Globus pallidus (tissue), 1 donor: ENCODE measurements at regions not wholly inside any gene's neighbourhood (a gene's known extent, or its start where the extent isn't known, plus 50 kb on each side); places are given as distances from the start of the nearest gene placed in this dataset.
"Not testable (repeated sequence)": the region's sequence is repeated elsewhere in the genome, so short reads cannot be mapped to it uniquely, and the experiment has no call there.

Experiments used
- DNase-seq: peaks from one replicate; pipeline ENCODE4 v3.0.0-alpha.2; 2015; ENCODE audit warnings: low spot score

- no peak for DNase-seq
Observed at GRCh38 chr5:52255308-52255707, 532.4 kb upstream of the ITGA1 start.

DNA sequence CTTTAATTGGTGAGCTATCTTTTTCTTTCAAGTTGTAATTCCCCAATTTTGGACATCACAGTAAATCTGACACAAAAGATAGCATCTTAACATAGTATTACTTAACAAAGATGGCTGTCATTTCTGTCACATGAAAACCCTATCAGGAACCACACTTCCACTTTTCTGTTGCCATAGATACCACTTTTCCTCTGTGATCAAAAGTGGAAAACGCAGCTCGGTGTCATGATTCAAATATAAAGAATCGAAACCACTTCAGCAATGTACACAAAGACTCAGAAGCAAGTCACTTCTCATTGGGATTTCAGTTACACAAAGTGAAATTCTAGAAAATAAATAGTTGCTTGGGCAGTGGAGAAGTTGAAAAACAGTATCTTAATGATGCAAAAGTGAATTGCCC, 524.9 kb upstream of the ITGA1 start:
- no peak for DNase-seq

DNA sequence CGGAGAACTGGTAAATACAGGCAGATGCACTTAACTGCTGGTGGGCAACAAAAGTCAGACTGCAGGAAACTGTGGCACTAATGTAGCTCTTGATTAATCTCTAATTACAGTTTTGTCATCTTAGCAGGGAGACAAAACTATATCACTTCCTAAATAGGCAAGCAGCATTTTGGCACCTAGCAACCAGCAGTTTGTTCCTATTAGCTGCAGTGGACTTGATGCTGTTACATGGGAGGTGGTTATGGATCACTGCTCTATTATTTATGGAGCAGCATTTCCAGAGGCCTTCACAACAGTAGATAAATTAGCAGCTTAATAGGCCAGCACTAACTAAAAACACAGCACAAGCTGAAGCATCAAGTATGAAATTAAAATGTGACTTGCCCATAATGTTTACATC, 518.3 kb upstream of the ITGA1 start:
- DNase-seq: no peak

GRCh38 chr5:52269859-52270258, 517.9 kb upstream of the ITGA1 start:
- DNase-seq: peak; percentile 1

DNA sequence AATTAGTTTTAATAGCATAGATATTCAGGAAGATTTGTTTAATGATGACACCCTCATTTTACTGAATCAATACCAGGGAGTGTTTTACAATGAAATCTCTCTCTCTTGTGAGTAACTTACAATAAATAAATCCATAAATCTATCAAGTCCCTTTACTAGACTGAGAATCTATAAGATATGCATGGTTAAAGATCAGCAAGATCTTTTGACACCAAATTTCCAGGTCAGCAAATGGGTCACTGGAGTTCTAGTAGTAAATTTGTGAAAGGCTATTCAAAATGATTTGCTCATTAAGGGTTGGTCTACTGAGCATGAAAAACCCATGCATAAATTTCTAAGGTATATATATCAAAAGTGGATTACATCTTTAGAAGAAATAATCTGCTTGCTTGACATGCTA, 512.1 kb upstream of the ITGA1 start:
- DNase-seq: no peak

DNA sequence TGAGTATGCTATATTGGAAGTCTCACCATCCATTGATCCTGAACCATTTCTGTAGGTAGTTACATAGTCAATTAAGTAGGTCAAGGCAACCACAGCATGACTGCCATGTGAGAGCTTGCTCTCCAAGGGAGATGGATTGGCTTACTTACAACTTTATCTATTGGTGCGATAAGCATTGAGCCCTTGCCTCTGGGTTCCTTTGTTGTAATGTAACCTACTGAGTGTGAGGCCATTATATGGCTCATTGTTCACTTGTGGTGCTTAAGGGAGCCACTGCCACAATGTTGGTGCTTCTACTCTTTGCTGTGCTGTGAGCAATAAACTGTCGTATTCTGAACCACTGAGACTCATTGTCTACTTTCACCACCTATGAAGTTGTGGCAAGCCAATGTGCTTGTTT, 510.6 kb upstream of the ITGA1 start:
- DNase-seq: no peak

DNA sequence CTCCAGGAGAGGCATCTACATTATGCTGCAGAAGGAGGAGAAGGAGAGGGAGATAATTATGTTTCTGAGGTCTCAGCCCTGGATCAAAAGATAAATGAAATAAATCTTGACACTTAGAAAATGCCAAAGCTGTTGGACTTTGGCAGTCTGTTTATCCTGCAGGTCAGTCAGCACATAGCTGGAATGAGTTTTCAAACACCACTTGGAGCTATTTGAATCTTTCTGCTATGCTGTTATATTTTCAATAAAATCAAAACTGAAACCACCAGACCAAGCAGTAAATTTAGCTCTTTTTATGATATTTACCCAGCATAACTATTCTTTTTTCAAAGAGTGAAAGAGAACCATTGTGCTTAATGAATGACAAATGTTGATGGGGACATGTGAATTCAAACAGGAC, 505.1 kb upstream of the ITGA1 start:
- DNase-seq: no peak

DNA sequence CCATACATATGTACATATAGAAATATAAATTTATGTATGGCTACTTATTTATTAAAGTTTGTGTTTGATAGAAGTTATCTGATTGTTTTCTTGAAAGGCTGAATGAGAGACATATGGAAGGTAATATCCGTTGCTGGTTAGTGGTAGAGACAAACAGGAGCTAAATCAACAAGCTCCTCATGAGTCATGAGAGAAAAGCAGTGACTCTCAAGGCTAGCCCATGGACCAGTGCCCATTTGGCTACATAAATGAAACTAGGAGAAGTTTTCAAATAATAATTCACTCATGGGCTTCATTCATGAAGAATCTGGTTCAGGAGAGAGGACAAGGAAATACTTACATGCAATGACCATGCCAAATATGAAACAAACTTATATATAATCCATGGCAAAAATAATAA, 504.5 kb upstream of the ITGA1 start:
- DNase-seq: no peak

GRCh38 chr5:52300703-52301372, 486.9 kb upstream of the ITGA1 start:
- DNase-seq: no peak

- DNase-seq: not testable (repeated sequence)
Observed at GRCh38 chr5:52304816-52305215, 482.9 kb upstream of the ITGA1 start.

DNA sequence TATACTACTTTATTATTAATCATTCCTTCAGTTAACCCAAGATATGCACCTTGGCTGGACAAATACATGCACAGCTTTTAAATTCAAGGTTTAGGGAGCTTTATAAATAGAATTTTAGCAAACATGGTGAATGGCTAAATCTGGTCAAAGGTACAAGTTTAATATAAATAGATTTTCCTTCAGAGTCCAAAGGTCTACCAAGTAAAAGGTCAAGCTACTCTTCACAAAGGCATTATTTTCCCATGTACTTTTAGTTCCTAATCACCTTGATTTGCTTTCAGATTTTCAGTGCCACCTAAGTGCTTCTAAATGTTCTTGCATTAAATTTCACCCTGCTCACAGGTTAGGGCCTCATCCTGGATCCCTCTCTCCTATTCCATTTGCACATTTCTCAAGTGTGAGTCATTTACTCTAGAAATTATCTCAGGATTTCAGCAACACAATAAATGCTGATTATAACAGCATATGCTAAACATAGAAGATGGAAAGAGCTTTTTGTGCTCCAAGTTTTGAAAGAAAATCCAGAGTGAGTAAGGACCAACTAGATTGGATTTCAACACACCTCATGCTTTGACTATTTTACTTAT, 459.4 kb upstream of the ITGA1 start:
- DNase-seq: no peak

DNA sequence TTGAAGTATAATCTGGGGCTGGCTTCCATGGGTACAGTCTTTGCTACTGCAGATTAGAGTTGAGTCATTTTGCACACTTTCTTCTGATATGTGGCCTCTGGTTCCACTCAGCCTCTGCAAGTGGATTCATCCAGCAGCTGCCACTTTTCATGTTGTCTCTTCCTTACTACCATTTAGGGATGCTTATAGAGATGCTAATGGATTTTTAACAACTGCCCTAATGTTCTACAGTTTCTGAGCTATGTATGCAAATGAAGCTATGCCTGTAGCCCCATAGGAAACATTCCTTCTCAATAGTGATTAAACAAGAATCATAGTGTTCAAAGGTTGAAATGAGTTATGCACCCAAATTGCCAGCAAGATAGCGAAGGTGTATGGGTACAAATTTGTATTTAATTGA, 456.0 kb upstream of the ITGA1 start:
- no peak for DNase-seq

GRCh38 chr5:52334367-52334766, 453.3 kb upstream of the ITGA1 start:
- no peak for DNase-seq

DNA sequence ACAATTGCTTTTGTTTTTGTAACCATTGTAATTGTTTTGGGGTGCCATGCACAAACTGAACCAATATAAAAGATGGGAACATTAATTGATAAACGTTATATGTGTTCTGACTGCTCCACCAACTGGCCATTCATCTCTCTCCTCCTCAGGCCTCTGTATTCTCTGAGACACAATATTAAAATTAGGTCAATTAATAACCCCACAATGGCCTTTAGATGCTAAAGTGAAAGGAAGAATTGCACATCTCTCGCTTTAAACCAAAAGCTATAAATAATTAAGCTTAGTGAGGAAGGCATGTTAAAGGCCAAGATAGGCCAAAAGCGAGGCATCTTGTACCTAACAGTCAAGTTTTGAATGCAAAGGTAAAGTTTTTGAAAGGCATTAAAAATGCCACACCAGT, 448.4 kb upstream of the ITGA1 start:
- DNase-seq: no peak

- DNase-seq: no peak
Observed at GRCh38 chr5:52342361-52342760, 445.4 kb upstream of the ITGA1 start.

DNA sequence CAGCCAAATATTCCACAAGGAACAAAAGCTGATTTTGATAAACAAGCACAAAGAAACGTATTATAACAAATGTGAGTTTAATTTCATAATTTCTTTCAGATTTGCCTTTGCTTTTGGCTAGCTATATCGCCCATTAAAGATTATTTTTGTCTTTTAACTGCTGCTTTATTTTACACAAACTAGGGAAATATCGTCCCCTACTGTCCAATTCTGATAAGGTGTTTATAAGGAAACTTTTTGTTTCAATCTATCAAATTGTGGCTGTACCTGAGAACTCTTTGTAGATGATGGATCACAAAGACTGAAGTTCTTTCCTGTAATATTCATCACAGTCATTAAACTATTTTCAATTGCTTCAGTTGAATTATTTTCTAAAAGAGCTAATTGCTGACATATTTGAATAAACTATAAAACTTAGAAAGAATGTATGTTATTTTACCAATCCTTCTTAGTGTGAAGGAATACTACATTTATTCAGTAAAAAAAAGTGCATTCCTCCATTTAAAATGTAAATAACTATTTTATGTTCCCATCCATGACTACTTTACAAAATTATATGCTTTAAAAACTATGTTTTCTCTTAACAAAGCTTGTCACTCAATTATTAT, 431.3 kb upstream of the ITGA1 start:
- no peak for DNase-seq

DNA sequence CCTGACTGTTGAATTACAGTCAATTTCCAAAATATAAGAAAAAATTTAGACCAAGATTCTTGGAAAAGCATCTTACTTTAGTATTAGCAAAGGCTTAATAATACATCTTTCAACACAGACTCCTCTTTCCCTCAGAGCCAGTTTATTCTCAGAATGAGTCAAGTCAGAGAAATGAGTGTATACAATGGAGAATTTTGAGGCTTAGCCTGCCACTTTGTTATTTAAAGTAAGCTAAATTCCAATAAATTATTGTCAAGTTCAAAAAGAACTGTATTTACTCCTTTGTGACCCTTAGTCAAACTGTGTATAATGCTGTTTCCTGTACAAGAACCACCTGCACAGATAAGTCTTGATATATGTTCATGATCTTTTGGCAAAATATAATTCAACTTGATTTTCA, 428.5 kb upstream of the ITGA1 start:
- no peak for DNase-seq

DNA sequence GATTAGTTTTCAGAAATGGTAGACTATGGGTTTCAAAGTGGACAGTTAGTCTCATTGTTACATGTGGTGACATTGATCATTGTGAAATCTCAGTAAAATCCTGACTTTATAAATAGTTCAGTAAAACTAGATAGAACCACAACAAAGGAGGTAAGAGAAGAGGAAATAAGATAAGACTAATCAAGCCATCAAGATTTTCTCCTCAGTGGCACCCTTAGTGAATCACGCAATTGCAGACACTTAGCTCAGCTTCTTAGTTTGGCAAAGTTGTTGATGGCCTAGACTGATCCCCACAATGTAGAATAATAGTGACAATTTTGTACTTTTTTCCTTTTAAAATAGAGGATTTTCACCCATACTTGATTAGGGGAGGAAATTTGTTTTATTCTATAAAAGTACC, 426.7 kb upstream of the ITGA1 start:
- no peak for DNase-seq

- no peak for DNase-seq
Observed at GRCh38 chr5:52374286-52374685, 413.4 kb upstream of the ITGA1 start.

DNA sequence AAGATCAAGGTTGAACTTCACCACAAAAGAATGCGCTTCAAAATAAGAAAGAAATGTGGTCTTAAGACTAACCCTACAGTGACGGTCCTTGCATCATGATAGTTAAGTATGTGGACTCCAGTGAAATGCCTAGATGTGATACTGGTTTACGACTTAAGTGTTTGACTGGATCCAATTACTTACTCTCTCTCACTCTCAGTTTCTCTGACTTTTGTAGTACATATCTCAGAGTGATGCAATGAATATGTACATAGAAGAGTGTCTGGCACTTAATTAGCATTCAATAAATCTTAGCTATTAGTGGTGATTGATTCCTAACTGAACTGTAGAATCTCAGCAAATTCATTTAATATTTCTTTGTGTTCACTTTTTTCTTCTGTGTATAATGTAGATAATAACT, 411.7 kb upstream of the ITGA1 start:
- no peak for DNase-seq

DNA sequence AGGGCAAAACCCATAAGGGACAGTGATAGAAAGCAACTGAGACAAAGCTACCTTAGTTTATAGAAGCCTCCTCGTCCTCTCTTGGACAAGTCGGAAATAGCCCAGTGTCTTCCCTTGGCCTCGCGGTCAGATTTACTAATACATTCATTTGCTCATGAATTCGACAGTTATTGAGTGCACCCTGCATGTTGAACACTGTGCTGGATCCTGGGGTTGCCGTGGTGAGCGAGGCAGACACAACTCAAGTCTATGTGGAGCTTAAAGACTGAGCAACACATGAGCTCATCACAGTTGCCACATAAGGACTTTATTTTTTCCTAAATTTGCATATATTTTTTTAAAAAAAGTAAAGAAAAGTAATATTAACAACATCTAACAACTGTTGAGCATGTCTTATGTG, 411.1 kb upstream of the ITGA1 start:
- DNase-seq: no peak

- DNase-seq: no peak
Observed at GRCh38 chr5:52378237-52378636, 409.5 kb upstream of the ITGA1 start.

- DNase-seq: no peak
Observed at GRCh38 chr5:52388349-52388748, 399.4 kb upstream of the ITGA1 start.

GRCh38 chr5:52392321-52392720, 395.4 kb upstream of the ITGA1 start:
- DNase-seq: no peak
